ENCODE measurements at regions not wholly inside any gene's neighbourhood (a gene's known extent, or its start where the extent isn't known, plus 50 kb on each side); places are given as distances from the start of the nearest gene placed in this dataset.

DNA sequence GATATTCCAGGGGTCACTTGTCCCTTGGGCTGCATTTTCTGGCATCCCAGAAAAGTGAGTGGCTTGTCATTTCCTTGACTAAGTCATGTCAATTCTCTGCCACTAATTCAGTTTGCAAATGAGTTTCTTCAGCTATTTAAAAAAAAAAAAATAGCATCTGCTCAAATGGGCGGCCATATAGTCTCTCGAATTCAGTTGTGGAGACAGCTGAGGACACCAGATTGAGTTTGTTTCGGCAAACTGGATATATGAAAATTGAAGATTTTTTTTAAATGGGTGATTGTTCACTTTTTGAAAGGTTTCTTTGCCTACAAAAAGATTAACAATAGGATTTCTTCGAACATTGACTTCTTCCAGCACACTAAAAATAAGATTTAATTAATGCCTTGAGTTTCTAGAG lies 96.3 kb upstream of the TIAM2 start:
- TF ChIP-seq, protein P1, sequence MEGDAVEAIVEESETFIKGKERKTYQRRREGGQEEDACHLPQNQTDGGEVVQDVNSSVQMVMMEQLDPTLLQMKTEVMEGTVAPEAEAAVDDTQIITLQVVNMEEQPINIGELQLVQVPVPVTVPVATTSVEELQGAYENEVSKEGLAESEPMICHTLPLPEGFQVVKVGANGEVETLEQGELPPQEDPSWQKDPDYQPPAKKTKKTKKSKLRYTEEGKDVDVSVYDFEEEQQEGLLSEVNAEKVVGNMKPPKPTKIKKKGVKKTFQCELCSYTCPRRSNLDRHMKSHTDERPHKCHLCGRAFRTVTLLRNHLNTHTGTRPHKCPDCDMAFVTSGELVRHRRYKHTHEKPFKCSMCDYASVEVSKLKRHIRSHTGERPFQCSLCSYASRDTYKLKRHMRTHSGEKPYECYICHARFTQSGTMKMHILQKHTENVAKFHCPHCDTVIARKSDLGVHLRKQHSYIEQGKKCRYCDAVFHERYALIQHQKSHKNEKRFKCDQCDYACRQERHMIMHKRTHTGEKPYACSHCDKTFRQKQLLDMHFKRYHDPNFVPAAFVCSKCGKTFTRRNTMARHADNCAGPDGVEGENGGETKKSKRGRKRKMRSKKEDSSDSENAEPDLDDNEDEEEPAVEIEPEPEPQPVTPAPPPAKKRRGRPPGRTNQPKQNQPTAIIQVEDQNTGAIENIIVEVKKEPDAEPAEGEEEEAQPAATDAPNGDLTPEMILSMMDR (IDR thresholded peaks at IDR 0.05), result no peak
- peaks cover 6% of the 10 kb centered on the region for H3K4me1 Mint-ChIP-seq (ENCODE audit: unreplicated experiment)
- peaks cover 4% of the 10 kb centered on the region for H3K36me3 Mint-ChIP-seq (ENCODE audit: unreplicated experiment)
- no peak for DNase-seq (ENCODE audit: extremely low spot score, unreplicated experiment)
- no peaks in the 10 kb centered on the region for H3K27me3 Mint-ChIP-seq (ENCODE audit: unreplicated experiment)
- H3K27ac Mint-ChIP-seq (ENCODE audit: unreplicated experiment), result no peak overlapping the region
- no peaks in the 10 kb centered on the region for H3K9me3 Mint-ChIP-seq (ENCODE audit: unreplicated experiment)
- H3K4me3 Mint-ChIP-seq (ENCODE audit: unreplicated experiment), result no peak overlapping the region

DNA sequence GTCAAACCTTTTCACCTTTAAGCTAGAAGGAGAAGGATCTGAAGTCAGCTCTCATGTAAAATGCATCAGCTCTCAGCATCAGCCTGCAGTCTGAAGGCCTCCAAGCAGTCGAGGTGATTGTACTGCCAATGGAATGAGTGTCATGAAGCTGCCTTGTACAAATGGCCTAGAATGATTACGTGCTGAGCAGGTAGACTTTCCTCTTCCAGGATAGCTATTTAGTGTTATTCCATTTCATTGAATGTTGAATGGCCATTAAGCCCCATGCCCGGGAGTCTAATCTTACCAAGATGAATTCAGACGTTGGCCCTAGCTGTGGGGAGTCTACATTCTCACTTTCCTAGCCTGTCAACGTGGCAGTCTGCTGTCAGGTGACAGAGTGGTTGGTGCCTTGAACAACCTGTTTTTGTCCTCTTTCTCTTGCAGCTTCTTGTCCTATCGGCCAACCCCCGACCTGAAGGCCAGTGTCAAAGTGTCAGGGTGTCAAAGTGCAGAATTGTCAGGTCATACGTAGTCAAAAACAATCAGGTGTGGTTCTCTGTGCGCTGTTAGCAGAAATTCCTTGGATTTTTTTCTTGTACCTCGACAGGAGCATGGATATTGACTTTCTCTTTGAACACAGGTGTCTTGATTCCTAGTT lies 95.2 kb upstream of the TIAM2 start:
- Mint-ChIP-seq H3K9me3 (ENCODE audit: unreplicated experiment) (no peaks in the 10 kb centered on the region), H3K27ac (ENCODE audit: unreplicated experiment) (no peak overlapping the region), H3K27me3 (ENCODE audit: unreplicated experiment) (no peaks in the 10 kb centered on the region), H3K4me3 (ENCODE audit: unreplicated experiment) (no peak overlapping the region), H3K4me1 (ENCODE audit: unreplicated experiment) (peaks cover 1% of the 10 kb centered on the region), H3K36me3 (ENCODE audit: unreplicated experiment) (peaks cover 4% of the 10 kb centered on the region)
- no peak for DNase-seq (ENCODE audit: extremely low spot score, unreplicated experiment)
- TF ChIP-seq, protein P1 (IDR thresholded peaks at IDR 0.05), result no peak

DNA sequence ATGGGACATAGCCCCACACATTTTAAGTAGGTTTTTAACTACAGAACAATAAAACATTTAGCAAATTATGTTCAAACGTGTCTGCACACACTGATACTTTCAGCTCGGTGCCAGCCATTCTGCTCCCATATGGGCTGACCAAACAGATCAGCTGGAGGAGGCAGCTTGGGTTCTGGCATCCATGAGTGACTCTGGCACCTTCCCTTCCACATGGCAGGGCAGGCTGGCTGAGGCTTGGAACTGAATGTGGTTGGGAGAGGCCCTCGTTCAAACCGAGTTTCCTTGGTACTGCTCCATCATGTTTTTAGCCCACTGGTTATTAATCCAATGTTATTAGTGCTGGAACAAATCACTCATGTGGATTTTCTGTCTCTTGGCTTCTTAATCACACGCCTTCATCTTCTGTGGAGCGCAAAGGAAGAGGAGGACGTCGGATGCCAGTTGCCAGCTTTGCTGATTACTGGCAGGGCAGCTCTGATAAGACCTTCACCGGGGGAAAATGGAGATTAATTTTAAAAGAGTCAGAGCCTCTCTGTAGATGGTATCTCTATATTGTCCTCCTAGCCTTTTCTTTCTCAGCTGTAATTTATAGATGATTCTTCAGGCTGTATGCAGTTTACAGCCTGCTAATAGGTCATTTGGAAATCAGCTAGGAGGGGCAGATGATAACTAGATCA lies 93.1 kb upstream of the TIAM2 start:
- Mint-ChIP-seq H3K4me3 (ENCODE audit: unreplicated experiment) (no peak overlapping the region), H3K9me3 (ENCODE audit: unreplicated experiment) (no peaks in the 10 kb centered on the region), H3K27ac (ENCODE audit: unreplicated experiment) (no peak overlapping the region), H3K36me3 (ENCODE audit: unreplicated experiment) (peaks cover 4% of the 10 kb centered on the region), H3K4me1 (ENCODE audit: unreplicated experiment) (no peaks in the 10 kb centered on the region), H3K27me3 (ENCODE audit: unreplicated experiment) (no peaks in the 10 kb centered on the region)
- TF ChIP-seq, protein P1 (IDR thresholded peaks at IDR 0.05), result no peak
- DNase-seq (ENCODE audit: extremely low spot score, unreplicated experiment), result no peak

DNA sequence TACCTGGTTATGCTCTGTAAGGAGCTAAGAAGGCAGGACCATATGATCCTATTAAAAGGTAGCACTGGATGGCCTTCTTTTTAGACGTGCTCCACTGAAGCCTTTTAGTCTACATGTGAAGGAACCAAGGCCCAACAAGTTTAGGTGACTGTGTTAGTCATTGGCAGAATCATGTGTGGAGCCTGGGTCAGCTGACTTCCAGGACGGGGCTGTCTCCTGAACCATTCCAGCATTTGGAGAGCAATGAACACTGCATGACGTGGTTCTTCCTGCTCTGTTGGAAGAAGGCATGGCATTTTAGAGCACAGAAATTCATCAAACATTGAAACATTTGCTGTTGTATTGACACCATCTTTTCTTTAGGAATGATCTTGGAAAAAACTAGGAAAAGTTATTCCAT lies 87.8 kb upstream of the TIAM2 start:
- DNase-seq (ENCODE audit: extremely low spot score, unreplicated experiment), result no peak
- Mint-ChIP-seq H3K9me3 (ENCODE audit: unreplicated experiment) (no peaks in the 10 kb centered on the region), H3K36me3 (ENCODE audit: unreplicated experiment) (peaks cover 11% of the 10 kb centered on the region), H3K27me3 (ENCODE audit: unreplicated experiment) (no peaks in the 10 kb centered on the region), H3K4me1 (ENCODE audit: unreplicated experiment) (peaks cover 12% of the 10 kb centered on the region), H3K27ac (ENCODE audit: unreplicated experiment) (no peak overlapping the region), H3K4me3 (ENCODE audit: unreplicated experiment) (no peak overlapping the region)
- TF ChIP-seq, protein P1 (IDR thresholded peaks at IDR 0.05), result no peak

DNA sequence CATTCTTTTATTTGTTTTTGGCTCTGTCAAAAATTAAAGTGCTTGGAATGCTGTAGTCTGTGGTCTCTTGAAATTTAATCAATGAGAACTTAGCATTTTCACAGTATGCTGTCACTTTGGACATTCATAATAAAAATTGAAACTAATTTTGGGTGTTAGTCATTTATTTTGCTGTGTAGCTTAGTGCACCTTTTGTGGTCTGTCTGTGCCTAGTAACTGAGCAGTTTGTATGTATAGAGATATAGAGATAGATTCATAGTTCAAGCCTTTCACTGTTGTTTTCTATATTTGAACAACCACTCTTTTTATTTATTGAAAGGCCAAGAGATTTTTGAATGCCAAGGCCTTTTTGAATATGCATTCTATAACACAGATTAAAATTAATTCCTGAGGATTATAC lies 86.4 kb upstream of the TIAM2 start:
- Mint-ChIP-seq H3K4me1 (ENCODE audit: unreplicated experiment) (peaks cover 12% of the 10 kb centered on the region), H3K27ac (ENCODE audit: unreplicated experiment) (no peak overlapping the region), H3K36me3 (ENCODE audit: unreplicated experiment) (peaks cover 9% of the 10 kb centered on the region), H3K27me3 (ENCODE audit: unreplicated experiment) (no peaks in the 10 kb centered on the region), H3K4me3 (ENCODE audit: unreplicated experiment) (no peak overlapping the region), H3K9me3 (ENCODE audit: unreplicated experiment) (no peaks in the 10 kb centered on the region)
- TF ChIP-seq, protein P1 (IDR thresholded peaks at IDR 0.05), result no peak
- no peak for DNase-seq (ENCODE audit: extremely low spot score, unreplicated experiment)
